Testis (tissue), 2 donors: ENCODE measurements at regions not wholly inside any gene's neighbourhood (a gene's known extent, or its start where the extent isn't known, plus 50 kb on each side); places are given as distances from the start of the nearest gene placed in this dataset.

Source experiments
- CTCF ChIP-seq, 3 experiments: fragments of 450-650 bp in 2 of 3; fragments of 200-600 bp in 1 of 3; sonication (generic) in 1 of 3; IDR thresholded peaks; one replicate each; pipeline ENCODE4 v1.5.1; 2016 to 2019; ENCODE audit warnings: antibody characterized with exemption in 3 of 3, mild to moderate bottlenecking in 2 of 3, moderate library complexity in 1 of 3
- POLR2A ChIP-seq: fragments of 450-650 bp; IDR thresholded peaks from one replicate; pipeline ENCODE4 v1.6.1; 2017; ENCODE audit warnings: antibody characterized with exemption, mild to moderate bottlenecking, moderate library complexity

- TF ChIP-seq CTCF (IDR thresholded peaks at IDR 0.05): no peak
- TF ChIP-seq POLR2A: no peak
Observed at GRCh38 chr4:8754634-8755589, 116.7 kb downstream of the HMX1 start.
